ENCODE measurements at regions not wholly inside any gene's neighbourhood (a gene's known extent, or its start where the extent isn't known, plus 50 kb on each side); places are given as distances from the start of the nearest gene placed in this dataset.

DNA sequence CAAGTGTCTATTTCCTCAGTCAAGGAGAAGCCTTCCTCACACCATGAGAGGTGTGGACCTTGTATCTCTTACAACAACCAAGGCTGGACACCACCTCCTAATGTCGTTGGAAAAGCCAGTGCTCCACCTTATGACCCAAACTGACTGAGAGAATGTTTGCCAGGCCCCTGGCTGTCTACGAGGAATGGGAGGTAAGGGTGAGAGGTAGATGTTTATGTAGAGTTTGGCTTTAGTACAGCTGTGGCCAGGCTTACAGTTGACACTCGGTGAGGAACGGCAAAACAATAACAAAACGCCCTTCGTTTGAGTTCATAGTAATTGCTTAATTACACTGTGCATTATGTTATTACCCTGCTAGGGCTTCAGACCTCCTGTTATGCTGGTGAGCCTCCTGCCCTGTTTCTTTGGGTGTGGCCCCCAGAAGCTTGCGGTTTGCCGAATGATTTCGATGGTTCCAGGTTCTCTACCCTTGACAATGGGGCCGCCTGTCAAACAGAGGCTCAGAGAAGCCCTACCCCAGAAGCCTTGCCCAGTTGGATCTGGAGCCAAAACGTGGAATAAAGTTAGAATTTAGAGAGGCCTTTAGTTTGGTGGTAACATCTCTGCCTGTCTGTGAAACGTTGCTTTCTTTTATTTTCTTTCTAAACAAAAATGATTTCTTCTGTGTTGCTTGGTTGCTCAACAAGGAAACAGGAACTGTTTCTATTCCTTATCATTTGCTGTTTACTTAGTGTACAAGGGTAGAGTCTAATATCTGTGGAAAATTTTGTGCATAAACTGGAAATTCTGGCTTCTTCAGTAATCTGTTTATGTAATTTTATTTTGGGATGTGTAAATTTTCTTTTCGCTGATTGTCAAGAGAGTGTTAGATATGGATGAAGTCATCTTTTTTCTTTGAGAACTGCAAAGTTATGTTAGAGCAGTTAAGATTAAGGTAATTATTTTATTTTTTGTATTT, 60.4 kb upstream of the FOXQ1 start:
- TF ChIP-seq CTCF (IDR thresholded peaks at IDR 0.05; ENCODE audit: borderline replicate concordance): no peak
- Histone ChIP-seq H3K9me3 (replicated peaks) (peaks cover 4% of the 10 kb centered on the region), H3K4me3 (no peak overlapping the region), H3K4me1 (no peaks in the 10 kb centered on the region), H3K27ac (replicated peaks) (no peak overlapping the region), H3K27me3 (ENCODE audit: low read depth) (peaks cover 65% of the 10 kb centered on the region), H3K36me3 (no peaks in the 10 kb centered on the region)
- intact Hi-C loops (cut with micrococcal nuclease): no loop called here
- DNase-seq: no peak

GRCh38 chr6:1250489-1251197, 61.3 kb upstream of the FOXQ1 start:
- intact Hi-C loops (cut with micrococcal nuclease): no loop called here
- DNase-seq: no peak
- H3K27ac ChIP-seq (replicated peaks): no peak overlapping the region

GRCh38 chr6:1247894-1248293, 64.0 kb upstream of the FOXQ1 start:
- Histone ChIP-seq H3K9me3 (replicated peaks) (peaks cover 4% of the 10 kb centered on the region), H3K27me3 (ENCODE audit: low read depth) (peaks cover 60% of the 10 kb centered on the region), H3K4me1 (no peaks in the 10 kb centered on the region), H3K27ac (replicated peaks) (no peak overlapping the region), H3K36me3 (no peaks in the 10 kb centered on the region), H3K4me3 (no peak overlapping the region)
- TF ChIP-seq CTCF (IDR thresholded peaks at IDR 0.05; ENCODE audit: borderline replicate concordance): no peak
- intact Hi-C loops (cut with micrococcal nuclease): no loop called here
- DNase-seq: no peak

More at GRCh38 chr6:1250489-1251197, 61.3 kb upstream of the FOXQ1 start:
- peaks cover 4% of the 10 kb centered on the region for H3K9me3 ChIP-seq (replicated peaks)
- H3K27me3 ChIP-seq (ENCODE audit: low read depth): peaks cover 60% of the 10 kb centered on the region
- no peaks in the 10 kb centered on the region for H3K36me3 ChIP-seq
- no peaks in the 10 kb centered on the region for H3K4me1 ChIP-seq
- H3K4me3 ChIP-seq: no peak overlapping the region
- no peak for TF ChIP-seq CTCF (IDR thresholded peaks at IDR 0.05; ENCODE audit: borderline replicate concordance)

DNA sequence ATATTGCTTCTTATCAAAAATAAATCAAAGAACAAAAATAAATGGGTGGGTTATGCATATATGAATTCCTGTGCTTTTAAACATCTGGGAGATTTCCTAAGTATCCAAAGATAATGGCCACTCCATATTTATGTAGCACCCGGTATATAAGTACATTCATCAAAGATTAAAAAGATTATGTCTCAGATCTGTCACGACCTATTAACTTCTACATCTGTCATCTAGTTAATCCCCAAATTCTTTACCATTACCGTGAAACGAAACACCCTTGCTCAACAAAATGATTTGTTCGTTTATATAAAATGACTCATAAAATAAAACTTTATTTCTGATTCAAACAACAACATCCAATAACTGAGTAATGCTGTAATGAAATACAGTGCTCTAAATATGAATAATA, 64.8 kb upstream of the FOXQ1 start:
- Histone ChIP-seq H3K9me3 (replicated peaks) (peaks cover 4% of the 10 kb centered on the region), H3K4me3 (no peak overlapping the region), H3K36me3 (no peaks in the 10 kb centered on the region), H3K27ac (replicated peaks) (no peak overlapping the region), H3K4me1 (no peaks in the 10 kb centered on the region), H3K27me3 (ENCODE audit: low read depth) (peaks cover 68% of the 10 kb centered on the region)
- intact Hi-C loops (cut with micrococcal nuclease): no loop called here
- TF ChIP-seq CTCF (IDR thresholded peaks at IDR 0.05; ENCODE audit: borderline replicate concordance): no peak
- no peak for DNase-seq

DNA sequence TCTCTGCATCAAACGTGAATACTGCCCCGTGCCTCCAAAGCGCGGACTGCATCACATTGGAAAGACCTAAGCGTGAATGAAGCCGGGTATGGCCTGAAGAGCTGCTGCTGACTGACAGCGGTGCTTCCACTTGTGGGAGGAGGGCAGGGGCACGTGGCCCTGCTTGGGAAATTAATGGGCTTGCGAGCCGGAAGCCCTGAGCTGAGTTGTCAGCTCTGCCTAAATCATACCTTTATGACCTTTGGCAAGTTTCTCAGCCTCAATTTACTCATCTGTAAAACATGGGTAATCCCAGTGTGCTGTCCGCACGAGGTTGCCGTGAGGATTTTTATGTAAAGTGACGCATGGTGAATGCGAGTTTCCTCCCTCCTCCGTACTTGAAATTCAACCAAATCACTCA, 67.0 kb upstream of the FOXQ1 start:
- no peak for TF ChIP-seq CTCF (IDR thresholded peaks at IDR 0.05; ENCODE audit: borderline replicate concordance)

More for the DNA sequence above, 67.0 kb upstream of the FOXQ1 start:
- H3K27ac ChIP-seq (replicated peaks): no peak overlapping the region
- H3K9me3 ChIP-seq (replicated peaks): peaks cover 4% of the 10 kb centered on the region
- H3K4me3 ChIP-seq: no peak overlapping the region
- H3K27me3 ChIP-seq (ENCODE audit: low read depth): peaks cover 64% of the 10 kb centered on the region
- H3K4me1 ChIP-seq: no peaks in the 10 kb centered on the region
- intact Hi-C loops (cut with micrococcal nuclease): no loop called here
- DNase-seq: no peak
- no peaks in the 10 kb centered on the region for H3K36me3 ChIP-seq

Measured in left ventricle myocardium inferior (tissue), 1 donor.